ENCODE measurements at regions not wholly inside any gene's neighbourhood (a gene's known extent, or its start where the extent isn't known, plus 50 kb on each side); places are given as distances from the start of the nearest gene placed in this dataset.

DNA sequence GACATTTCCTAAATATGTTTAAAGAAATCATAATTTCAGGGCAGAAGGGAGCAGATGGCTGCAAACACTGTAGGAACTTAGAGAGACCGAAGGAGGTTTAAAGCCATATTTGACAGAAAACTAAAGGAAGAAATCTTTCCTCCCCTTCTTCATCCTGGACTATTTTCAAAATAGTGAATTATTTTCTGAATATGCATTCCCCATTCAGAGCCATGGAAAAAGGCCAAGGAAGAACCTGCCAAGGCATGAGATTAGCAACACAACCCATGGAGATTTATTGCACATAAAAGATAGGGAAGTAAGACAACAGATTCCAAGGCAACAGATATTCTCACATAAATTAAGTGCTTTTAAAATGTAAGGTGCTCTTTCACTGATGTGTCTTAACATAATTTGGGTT, 233.3 kb upstream of the ADAMTS16 start:
- no peak for DNase-seq (ENCODE audit: low read depth, low spot score)
- Histone ChIP-seq H3K36me3 (ENCODE audit: control insufficient read depth, insufficient read depth, low read length) (no peaks in the 10 kb centered on the region), H3K4me3 (ENCODE audit: low read length) (no peak overlapping the region), H3K4me1 (ENCODE audit: control insufficient read depth, insufficient read depth, low read length) (no peaks in the 10 kb centered on the region), H3K27ac (ENCODE audit: low read length) (no peak overlapping the region), H3K9me3 (ENCODE audit: control insufficient read depth, insufficient read depth, low read length) (no peaks in the 10 kb centered on the region), H3K27me3 (ENCODE audit: control insufficient read depth, insufficient read depth, low read length) (no peaks in the 10 kb centered on the region)
- no CpG with 5 or more reads among the region's 1 CpG for WGBS (ENCODE audit: insufficient coverage, insufficient read length)

DNA sequence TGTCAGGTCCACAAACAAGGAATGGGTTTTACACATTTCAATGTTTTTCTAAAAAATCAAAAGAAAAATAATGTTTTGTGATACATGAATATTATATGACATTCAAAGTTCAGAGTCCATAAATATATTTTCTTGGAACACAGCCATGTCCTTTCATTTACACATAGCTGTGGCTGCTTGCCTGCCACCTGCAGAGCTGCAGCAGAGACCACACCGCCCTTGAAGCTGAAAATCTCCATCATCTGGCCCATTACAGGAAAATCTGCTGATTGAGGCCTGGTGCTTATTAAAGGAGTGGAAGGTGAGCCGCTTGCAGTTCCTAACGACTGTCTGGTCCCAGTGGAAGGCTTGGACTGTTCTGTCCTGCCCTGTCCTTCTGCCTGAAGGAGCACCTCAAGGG, 232.6 kb upstream of the ADAMTS16 start:
- Histone ChIP-seq H3K9me3 (ENCODE audit: control insufficient read depth, insufficient read depth, low read length) (no peaks in the 10 kb centered on the region), H3K36me3 (ENCODE audit: control insufficient read depth, insufficient read depth, low read length) (no peaks in the 10 kb centered on the region), H3K27ac (ENCODE audit: low read length) (no peak overlapping the region), H3K4me3 (ENCODE audit: low read length) (no peak overlapping the region), H3K4me1 (ENCODE audit: control insufficient read depth, insufficient read depth, low read length) (peaks cover 2% of the 10 kb centered on the region; the same call in 1 of the 2 replicates), H3K27me3 (ENCODE audit: control insufficient read depth, insufficient read depth, low read length) (no peaks in the 10 kb centered on the region)
- no peak for DNase-seq (ENCODE audit: low read depth, low spot score)
- no CpG with 5 or more reads among the region's 3 CpGs for WGBS (ENCODE audit: insufficient coverage, insufficient read length)

DNA sequence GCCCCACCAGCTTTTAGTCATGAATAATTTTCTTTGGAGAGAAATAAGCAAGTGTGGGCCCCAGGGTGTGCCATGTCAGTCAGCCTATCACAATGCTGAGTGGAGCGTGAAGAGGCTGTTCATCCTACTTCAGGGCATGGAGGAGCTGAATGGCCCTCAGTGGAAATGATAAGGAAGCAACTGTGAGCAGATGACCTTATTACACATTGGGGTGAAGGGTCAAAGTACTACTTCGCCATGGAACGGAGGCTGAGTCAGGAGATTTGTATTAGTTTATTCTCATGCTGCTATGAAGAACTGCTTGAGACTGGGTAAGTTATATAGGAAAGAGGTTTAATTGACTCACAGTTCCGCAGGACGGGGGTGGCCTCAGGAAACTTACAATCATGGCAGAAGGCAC, 231.0 kb upstream of the ADAMTS16 start:
- WGBS (ENCODE audit: insufficient coverage, insufficient read length): no CpG with 5 or more reads among the region's 5 CpGs
- DNase-seq (ENCODE audit: low read depth, low spot score): no peak
- Histone ChIP-seq H3K9me3 (ENCODE audit: control insufficient read depth, insufficient read depth, low read length) (no peaks in the 10 kb centered on the region), H3K4me3 (ENCODE audit: low read length) (no peak overlapping the region), H3K27me3 (ENCODE audit: control insufficient read depth, insufficient read depth, low read length) (no peaks in the 10 kb centered on the region), H3K4me1 (ENCODE audit: control insufficient read depth, insufficient read depth, low read length) (peaks cover 2% of the 10 kb centered on the region; the same call in 1 of the 2 replicates), H3K27ac (ENCODE audit: low read length) (no peak overlapping the region), H3K36me3 (ENCODE audit: control insufficient read depth, insufficient read depth, low read length) (no peaks in the 10 kb centered on the region)

- WGBS (ENCODE audit: insufficient coverage, insufficient read length): no CpG with 5 or more reads among the region's 6 CpGs
- H3K4me1 ChIP-seq (ENCODE audit: control insufficient read depth, insufficient read depth, low read length): peaks cover 2% of the 10 kb centered on the region; the same call in 1 of the 2 replicates
- no peak for DNase-seq (ENCODE audit: low read depth, low spot score)
Observed at GRCh38 chr5:4911646-4912403, 228.3 kb upstream of the ADAMTS16 start.

DNA sequence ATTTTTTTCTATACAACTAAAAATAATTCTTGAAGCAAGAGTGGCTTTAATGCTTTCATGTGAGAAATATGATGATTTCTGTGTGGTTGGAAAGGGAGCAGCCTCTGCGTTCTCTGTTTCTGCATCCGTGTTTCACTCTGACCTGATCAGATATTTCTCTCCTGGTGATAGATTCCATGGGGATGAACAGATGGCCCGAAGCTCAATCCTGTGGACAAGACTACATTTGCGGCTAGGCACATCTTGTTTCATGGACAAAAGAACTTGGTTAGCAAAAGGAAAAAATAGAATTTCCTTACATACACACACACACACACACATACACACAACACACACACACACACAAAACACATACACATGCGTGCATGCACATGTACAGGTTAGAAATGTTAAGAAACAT, 218.2 kb upstream of the ADAMTS16 start:
- H3K4me3 ChIP-seq (ENCODE audit: low read length): no peak overlapping the region
- no peak for DNase-seq (ENCODE audit: low read depth, low spot score)
- no peaks in the 10 kb centered on the region for H3K9me3 ChIP-seq (ENCODE audit: control insufficient read depth, insufficient read depth, low read length)
- H3K27ac ChIP-seq (ENCODE audit: low read length): no peak overlapping the region
- no peaks in the 10 kb centered on the region for H3K36me3 ChIP-seq (ENCODE audit: control insufficient read depth, insufficient read depth, low read length)
- no peaks in the 10 kb centered on the region for H3K4me1 ChIP-seq (ENCODE audit: control insufficient read depth, insufficient read depth, low read length)
- no peaks in the 10 kb centered on the region for H3K27me3 ChIP-seq (ENCODE audit: control insufficient read depth, insufficient read depth, low read length)
- WGBS (ENCODE audit: insufficient coverage, insufficient read length): no CpG with 5 or more reads among the region's 5 CpGs

More at GRCh38 chr5:4911646-4912403, 228.3 kb upstream of the ADAMTS16 start:
- no peaks in the 10 kb centered on the region for H3K27me3 ChIP-seq (ENCODE audit: control insufficient read depth, insufficient read depth, low read length)
- H3K27ac ChIP-seq (ENCODE audit: low read length): no peak overlapping the region
- H3K36me3 ChIP-seq (ENCODE audit: control insufficient read depth, insufficient read depth, low read length): no peaks in the 10 kb centered on the region
- no peak overlapping the region for H3K4me3 ChIP-seq (ENCODE audit: low read length)
- H3K9me3 ChIP-seq (ENCODE audit: control insufficient read depth, insufficient read depth, low read length): no peaks in the 10 kb centered on the region

DNA sequence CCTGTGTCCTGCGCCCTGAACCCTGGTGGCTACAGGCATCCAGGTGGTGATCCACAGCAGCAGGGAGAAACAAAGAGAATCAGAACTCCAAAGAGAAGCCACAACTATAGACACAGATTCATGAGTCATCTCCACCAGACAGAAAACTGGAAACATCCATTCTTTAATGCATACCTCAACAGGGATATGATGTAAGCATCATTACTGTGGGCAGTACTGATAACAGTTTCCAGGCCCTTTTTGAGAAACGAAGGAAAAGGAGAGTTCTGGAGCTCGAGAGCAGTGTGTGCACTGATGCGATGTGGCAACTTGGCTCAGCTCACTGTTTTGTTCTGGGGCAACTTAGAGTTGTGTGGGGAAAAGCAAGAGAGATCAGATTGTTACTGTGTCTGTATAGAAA, 215.6 kb upstream of the ADAMTS16 start:
- WGBS (ENCODE audit: insufficient coverage, insufficient read length): no CpG with 5 or more reads among the region's 4 CpGs
- Histone ChIP-seq H3K4me1 (ENCODE audit: control insufficient read depth, insufficient read depth, low read length) (no peaks in the 10 kb centered on the region), H3K9me3 (ENCODE audit: control insufficient read depth, insufficient read depth, low read length) (no peaks in the 10 kb centered on the region), H3K27me3 (ENCODE audit: control insufficient read depth, insufficient read depth, low read length) (no peaks in the 10 kb centered on the region), H3K27ac (ENCODE audit: low read length) (no peak overlapping the region), H3K36me3 (ENCODE audit: control insufficient read depth, insufficient read depth, low read length) (no peaks in the 10 kb centered on the region), H3K4me3 (ENCODE audit: low read length) (no peak overlapping the region)
- DNase-seq (ENCODE audit: low read depth, low spot score): no peak

- no CpG with 5 or more reads among the region's 2 CpGs for WGBS (ENCODE audit: insufficient coverage, insufficient read length)
- DNase-seq (ENCODE audit: low read depth, low spot score): no peak
- Histone ChIP-seq H3K27ac (ENCODE audit: low read length) (no peak overlapping the region), H3K4me3 (ENCODE audit: low read length) (no peak overlapping the region), H3K9me3 (ENCODE audit: control insufficient read depth, insufficient read depth, low read length) (no peaks in the 10 kb centered on the region), H3K27me3 (ENCODE audit: control insufficient read depth, insufficient read depth, low read length) (no peaks in the 10 kb centered on the region), H3K36me3 (ENCODE audit: control insufficient read depth, insufficient read depth, low read length) (no peaks in the 10 kb centered on the region), H3K4me1 (ENCODE audit: control insufficient read depth, insufficient read depth, low read length) (no peaks in the 10 kb centered on the region)
Observed at GRCh38 chr5:4927097-4927496, 213.0 kb upstream of the ADAMTS16 start.

DNA sequence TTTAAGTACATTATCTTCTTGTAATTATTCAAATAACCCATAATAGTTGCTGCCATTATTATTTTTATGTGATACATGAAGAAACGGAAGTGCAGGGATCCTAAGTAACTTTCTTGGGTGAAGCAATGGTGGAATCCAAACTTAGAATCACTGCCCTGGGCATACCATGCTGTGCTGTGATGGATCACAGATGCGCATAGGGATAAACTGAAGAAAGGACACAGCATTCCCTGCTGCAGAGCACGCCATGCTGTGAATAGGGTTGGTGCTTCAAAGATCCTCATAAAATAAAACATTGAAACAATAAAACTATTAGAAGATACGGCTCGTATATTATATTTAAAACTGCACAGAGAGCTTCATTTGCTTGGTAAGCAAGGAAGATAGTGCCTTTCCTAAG, 211.7 kb upstream of the ADAMTS16 start:
- no peak for DNase-seq (ENCODE audit: low read depth, low spot score)
- H3K36me3 ChIP-seq (ENCODE audit: control insufficient read depth, insufficient read depth, low read length): no peaks in the 10 kb centered on the region
- no peak overlapping the region for H3K4me3 ChIP-seq (ENCODE audit: low read length)
- H3K27ac ChIP-seq (ENCODE audit: low read length): no peak overlapping the region
- no peaks in the 10 kb centered on the region for H3K9me3 ChIP-seq (ENCODE audit: control insufficient read depth, insufficient read depth, low read length)
- no peaks in the 10 kb centered on the region for H3K4me1 ChIP-seq (ENCODE audit: control insufficient read depth, insufficient read depth, low read length)
- no CpG with 5 or more reads among the region's 5 CpGs for WGBS (ENCODE audit: insufficient coverage, insufficient read length)
- H3K27me3 ChIP-seq (ENCODE audit: control insufficient read depth, insufficient read depth, low read length): no peaks in the 10 kb centered on the region

DNA sequence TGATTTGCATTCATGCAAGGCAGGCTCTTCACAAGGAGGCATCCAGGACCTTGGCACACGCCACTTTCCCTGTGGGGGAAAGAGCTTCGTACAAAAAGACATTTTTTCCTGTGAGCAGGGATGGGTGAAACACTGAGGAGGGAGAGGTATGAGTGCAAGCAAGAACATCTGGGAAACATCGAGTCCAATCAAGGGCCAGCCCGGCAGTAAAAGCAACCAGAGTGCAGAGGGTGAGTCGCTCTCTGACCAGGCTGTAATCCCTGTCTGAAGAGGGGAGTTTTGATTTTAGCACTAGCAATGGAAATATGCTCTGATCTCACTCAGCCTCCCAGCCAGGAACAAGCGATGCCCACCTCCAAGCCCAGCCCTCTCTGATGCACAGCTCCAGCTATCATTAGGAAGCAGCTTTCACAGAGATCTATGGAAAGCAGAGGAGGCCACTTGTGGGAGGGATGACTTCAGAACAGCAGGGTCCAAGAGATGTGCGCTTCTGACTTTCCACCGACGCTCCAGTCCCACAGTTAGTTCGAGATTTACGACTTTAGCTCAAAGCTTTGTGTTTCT, 211.0 kb upstream of the ADAMTS16 start:
- no peaks in the 10 kb centered on the region for H3K27me3 ChIP-seq (ENCODE audit: control insufficient read depth, insufficient read depth, low read length)
- no peak overlapping the region for H3K27ac ChIP-seq (ENCODE audit: low read length)
- H3K36me3 ChIP-seq (ENCODE audit: control insufficient read depth, insufficient read depth, low read length): no peaks in the 10 kb centered on the region
- no peaks in the 10 kb centered on the region for H3K9me3 ChIP-seq (ENCODE audit: control insufficient read depth, insufficient read depth, low read length)
- DNase-seq (ENCODE audit: low read depth, low spot score): no peak
- no CpG with 5 or more reads among the region's 11 CpGs for WGBS (ENCODE audit: insufficient coverage, insufficient read length)
- H3K4me3 ChIP-seq (ENCODE audit: low read length): no peak overlapping the region
- H3K4me1 ChIP-seq (ENCODE audit: control insufficient read depth, insufficient read depth, low read length): no peaks in the 10 kb centered on the region

GRCh38 chr5:4939042-4939781, 200.9 kb upstream of the ADAMTS16 start:
- Histone ChIP-seq H3K27me3 (ENCODE audit: control insufficient read depth, insufficient read depth, low read length) (no peaks in the 10 kb centered on the region), H3K9me3 (ENCODE audit: control insufficient read depth, insufficient read depth, low read length) (no peaks in the 10 kb centered on the region), H3K4me1 (ENCODE audit: control insufficient read depth, insufficient read depth, low read length) (peaks cover 4% of the 10 kb centered on the region), H3K4me3 (ENCODE audit: low read length) (no peak overlapping the region), H3K27ac (ENCODE audit: low read length) (no peak overlapping the region), H3K36me3 (ENCODE audit: control insufficient read depth, insufficient read depth, low read length) (no peaks in the 10 kb centered on the region)
- DNase-seq (ENCODE audit: low read depth, low spot score): no peak
- WGBS (ENCODE audit: insufficient coverage, insufficient read length): no CpG with 5 or more reads among the region's 15 CpGs

Data from iPS DF 6.9 (cell line).